Heart left ventricle (tissue), 13 donors: ENCODE measurements at regions not wholly inside any gene's neighbourhood (a gene's known extent, or its start where the extent isn't known, plus 50 kb on each side); places are given as distances from the start of the nearest gene placed in this dataset.

ENCODE experiments used
- CTCF ChIP-seq, 12 donors: fragments of 200-600 bp; sonication (generic) in 4 of 12; IDR thresholded peaks; one replicate each; pipeline versions ENCODE4 v1.5.0 to v1.8.0; 2018 to 2022; ENCODE audit warnings: antibody characterized with exemption in 12 of 12, mild to moderate bottlenecking in 5 of 12
- POLR2A ChIP-seq, 2 donors: fragments of 450-650 bp; IDR thresholded peaks; one replicate each; pipeline ENCODE4 v1.6.1; 2017; ENCODE audit warnings: antibody characterized with exemption in 2 of 2, mild to moderate bottlenecking in 2 of 2, moderate library complexity in 2 of 2
- donor health status: ischemic (EF 13 %, LVEDD 7.1; RV severe dilation, severe dysfunction).
- donor health status: DM: no; HTN: yes; CAD: no.
- donor health status: DM: no; HTN: no; CAD: no.
- donor health status: ischemic (EF 25% LVEDD 6.9; RV normal size, moderate dysfunction).
- donor health status: ischemic (EF 25% LVEDD 5.7; RV mildly dilated, moderate dysfunction).
- donor health status: ischemic (EF 35%, LVEDD 5.7; RV mildly dilated, moderate dysfunction).
- donor health status: nonischemic (EF 11% LVEDD 7.7; RV severe dilation, severe dysfunction).
- donor health status: DM: yes; HTN: yes; CAD: no.
- donor health status: PGD.
- donor health status: ischemic (EF 29% LVEDD 5.4; RV normal size, mild dysfunction).
- donor health status: nonischemic (EF 23%, LVEDD 6.1; RV moderate dilation, normal function).

GRCh38 chrX:45368705-45369104, 168.0 kb upstream of the DIPK2B start:
- TF ChIP-seq CTCF (IDR thresholded peaks at IDR 0.05) (no peak), POLR2A (IDR thresholded peaks at IDR 0.05) (no peak)
